ENCODE measurements at regions not wholly inside any gene's neighbourhood (a gene's known extent, or its start where the extent isn't known, plus 50 kb on each side); places are given as distances from the start of the nearest gene placed in this dataset.

DNA sequence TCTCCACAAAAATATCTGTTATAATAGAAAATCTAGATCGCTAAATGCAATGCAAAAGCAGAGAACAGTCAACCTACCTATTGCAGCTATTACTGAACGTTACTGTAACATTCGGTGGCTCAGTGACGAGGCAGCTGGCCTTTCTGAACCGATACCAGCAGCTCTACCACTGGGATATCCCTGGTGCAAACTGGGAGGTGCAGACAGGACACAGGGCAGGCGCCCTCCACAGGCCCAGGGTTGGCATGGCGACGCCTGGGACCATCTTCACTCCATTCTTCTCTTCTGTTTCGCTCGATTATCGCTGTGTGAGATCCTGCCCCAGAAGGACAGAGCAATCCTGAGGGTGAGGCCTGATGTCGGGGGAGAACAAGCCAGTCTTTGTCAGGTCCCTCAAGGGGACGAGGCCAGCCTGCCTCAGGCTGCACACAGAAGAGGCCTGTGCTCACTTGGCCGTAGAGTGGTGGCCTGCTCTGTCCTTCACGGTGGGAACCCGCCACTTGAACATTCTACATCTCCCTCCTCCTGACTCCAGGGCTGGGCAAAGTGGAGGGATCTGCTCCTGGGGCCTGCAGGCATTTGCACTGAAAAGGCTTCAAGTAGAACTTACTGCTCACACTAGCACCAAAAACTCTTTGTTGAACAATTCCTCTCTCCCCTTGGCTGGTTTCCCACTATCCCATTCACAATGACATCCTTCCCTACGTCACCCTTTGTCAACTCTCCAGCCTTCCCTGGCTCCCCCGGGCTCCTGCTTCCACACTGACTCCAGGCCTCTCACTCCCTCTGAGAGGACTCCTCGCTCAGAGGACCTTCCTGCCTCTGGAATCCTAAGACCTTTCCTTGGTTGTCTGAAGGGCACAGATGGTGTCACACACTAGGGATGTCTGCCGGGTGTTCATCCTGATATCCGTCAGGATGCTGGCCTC is 49.7 kb downstream of the CYRIA start:
- no peak for DNase-seq

DNA sequence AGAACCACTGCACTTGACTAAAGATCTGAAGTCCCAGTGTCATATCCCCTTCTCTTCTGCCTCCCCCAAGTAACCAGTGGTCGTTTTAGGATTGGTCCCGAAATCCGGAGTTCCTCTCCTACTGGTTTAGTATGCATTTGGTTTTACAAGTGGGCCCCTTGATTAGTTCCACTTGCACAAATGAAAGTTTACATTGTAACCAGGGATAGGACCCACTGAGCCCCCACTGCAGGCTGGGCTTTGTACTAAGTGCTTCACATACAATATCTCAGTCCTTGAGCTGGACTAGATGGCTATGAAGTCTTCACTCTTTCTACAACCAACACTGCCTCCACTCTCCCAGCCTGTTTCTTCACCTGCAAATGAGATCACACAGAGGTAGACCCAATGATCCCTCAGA is 50.4 kb downstream of the CYRIA start:
- DNase-seq = no peak

DNA sequence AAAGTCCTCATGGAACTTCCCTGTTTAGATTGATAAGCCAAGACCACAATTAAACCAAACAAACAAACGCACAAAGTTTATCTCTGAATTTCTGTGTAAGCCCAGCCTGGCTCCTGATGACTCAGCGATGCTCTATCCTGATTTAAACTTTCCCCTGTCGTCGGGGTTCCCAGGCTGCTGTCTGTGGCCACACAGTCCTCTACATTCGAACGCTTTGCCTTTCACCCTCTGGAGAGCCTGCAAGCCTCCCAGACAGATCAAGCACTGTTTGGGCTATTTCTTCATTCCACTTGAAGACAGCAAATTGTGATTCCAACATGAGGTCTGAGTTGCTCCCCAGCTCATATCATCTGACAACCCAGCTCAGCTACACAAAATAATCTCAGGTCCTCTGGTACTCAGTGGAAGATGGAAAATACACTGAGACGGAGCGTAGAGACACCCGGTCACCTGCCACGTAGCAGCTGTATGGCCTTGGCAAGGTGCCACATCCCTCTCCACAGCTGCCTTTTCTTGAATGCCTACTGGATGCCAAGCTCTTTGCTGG is 51.2 kb downstream of the CYRIA start:
- DNase-seq = no peak

DNA sequence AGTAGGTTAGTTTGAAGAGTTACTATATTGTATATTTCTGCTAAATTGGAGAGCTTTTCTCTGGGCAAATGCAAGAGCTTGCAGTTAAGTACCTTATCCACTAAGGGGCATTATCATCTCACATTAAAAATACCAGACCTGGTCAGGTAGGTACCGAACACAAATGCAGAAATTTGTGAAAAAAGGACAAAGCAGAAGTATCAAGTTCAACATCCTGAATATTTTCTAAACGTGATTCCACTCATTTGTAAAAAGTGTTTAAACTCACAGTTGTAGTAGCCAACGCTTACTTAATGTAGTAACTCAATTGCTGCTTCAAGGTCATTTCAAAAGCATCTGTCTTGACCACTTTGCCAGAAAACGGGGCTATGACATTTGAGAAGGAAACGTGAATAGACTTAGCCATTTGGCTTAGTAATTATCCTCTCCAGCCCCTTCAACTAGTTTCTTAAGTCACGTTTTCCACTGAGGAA is 52.1 kb downstream of the CYRIA start:
- no peak for DNase-seq

DNA sequence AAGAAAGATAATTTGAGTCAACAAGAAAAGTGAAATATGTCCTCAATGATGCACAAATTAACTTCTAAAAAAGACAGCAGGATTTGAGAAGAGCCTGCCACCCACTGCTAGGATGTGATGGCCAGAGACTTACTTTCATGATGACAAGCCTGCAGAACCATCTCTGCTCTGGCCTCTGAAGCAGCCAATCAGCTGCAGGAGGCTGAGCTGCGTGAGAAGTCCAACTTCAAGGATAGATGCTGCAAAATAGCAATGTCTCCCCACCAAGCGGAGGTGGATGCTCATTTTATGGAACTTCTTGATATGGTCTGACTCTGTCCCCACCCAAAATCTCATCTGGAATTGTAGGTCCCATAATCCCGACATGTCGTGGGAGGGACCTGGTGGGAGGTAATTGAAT is 53.1 kb downstream of the CYRIA start:
- no peak for DNase-seq

DNA sequence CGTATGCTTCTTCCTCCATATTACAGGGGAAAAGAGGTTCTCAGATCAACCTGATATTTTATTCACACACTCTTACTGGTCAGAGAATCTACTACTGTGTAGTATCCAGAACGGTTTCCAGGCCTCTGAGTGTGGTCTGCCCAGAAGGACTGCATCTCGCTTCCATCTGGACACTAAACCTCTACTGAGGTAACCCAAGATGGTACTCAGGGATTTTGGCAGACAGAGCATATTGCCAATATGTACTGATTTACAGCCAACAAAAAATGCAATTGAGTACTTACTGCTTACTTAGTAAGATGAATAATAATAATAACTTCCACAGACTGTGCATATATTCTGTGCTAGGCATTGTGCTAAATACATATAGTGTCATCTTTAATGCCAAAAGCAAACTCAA is 55.8 kb downstream of the CYRIA start:
- no peak for DNase-seq

DNA sequence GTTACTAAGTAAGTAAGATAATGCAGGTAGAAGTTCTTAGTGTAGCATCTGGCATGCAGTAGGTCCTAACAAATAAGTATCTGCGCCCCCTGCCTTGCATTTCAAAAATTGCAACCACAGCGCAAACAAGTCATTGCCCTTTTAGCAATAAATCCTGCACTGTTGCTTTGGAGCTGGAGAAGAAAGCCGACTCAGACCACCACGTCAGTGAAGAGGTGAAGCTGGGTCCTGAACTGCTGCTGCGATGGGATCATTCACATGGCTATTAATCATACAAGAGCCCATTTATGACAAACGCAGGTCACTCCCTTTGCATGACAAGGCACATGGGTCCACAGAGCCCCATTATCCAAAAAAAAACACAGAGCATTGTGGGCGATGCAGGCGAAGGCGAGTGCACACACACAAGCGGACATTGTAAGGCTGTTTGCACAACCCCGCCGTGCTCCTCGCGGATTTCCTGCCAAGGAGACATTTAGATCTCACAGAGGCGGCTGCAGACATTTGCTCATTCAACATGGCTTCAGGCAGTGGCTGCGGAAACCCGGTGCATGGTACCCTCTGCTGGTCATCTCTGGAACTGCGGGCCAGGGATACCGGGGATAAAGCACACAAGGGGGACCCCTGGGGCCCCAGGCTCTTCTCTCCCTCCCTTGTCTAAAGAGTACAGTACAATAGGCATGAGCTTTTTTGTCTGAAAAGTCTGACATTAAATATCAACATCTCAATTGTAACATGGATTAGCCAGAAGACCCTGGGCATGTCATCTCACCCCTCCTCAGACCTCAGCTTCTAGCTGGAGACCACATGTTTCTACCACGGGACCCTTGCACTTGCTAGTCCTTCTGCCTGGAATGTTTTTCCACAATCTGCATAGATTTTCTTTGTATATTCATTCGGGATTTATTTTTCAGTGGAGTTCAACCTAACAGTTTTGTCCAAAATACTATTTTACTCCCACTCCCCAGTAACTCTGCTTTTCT is 56.7 kb downstream of the CYRIA start:
- DNase-seq = peak; percentile 37

DNA sequence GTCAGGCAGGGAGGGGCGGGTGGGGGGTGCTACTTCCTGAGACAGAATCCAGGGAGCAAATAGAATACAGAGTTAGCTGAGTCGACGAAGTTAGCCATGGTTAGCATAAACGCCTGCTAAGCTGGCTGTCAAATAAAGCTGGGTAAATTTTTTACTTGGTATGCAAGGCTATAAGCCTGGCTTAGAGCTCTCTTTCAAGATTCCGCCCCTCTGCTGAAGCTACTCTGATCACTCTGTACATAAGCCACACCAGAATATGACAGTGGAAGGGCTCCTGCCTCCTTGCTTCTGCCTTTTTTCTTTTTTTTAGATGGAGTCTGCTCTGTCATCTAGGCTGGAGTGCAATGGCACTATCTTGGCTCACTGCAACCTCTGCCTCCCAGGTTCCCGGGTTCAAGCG is 58.3 kb downstream of the CYRIA start:
- DNase-seq = no peak

DNA sequence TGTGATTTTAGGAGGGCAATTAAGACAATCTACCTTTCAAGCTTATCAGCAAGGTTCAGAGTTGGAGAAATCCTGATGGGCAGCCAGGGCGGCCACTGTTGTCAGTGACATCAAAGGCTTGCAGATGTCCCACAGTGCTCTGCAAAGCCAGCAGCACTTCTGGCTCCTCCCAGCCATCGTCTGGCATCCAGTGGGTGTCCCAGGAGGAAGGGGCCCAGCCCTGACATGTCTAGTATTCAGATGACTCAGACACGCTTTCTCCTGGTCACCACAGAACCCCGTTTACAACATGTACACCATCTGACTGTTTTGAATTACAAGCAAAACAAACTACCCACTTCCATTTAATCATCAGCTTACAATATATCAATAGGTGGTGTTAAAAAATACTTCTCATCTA is 61.4 kb downstream of the CYRIA start:
- DNase-seq = no peak

DNA sequence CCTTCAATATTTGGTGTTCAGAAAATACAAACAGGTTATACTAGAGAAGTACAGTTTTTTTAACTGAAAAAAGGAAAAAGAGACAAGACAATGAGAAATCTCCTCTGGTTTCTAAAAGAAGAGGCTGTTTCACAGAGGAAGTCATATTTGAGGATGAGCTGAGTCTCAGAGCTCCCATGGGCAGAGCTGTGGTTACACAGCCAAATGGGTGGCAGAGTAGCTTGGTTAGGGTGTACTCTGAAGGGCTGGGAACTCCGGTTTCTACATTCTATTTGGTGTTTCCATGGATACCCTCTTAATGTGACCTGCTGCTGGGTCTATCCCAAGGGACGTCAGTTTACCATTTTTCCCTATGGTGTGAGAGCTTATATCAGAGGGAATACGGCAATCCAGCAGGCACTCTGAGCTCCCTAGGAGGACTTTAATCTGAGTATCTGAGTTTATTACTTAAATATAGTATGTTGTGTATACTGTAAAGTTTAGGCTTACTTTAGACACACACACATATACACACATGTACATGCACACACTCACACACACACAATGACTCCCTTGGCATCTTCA is 74.2 kb downstream of the CYRIA start:
- DNase-seq = no peak

DNA sequence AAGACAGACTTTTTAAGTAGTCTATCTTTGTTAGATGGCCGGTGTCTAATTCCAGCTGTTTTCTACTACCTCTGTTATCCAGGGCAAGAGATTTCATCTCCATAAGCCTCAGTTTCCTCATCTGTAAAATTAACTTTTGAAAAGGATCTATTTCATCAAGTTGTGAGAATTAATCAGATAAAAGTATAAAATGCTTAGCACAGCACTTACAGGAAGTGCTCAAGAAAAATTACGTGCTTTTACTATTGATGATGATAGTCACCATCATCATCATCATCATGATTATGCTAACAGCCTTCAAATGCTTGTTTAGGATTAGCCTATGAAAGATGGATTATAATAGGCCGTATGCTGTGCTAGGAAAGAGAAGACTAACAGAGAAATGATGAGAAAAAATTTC is 76.2 kb downstream of the CYRIA start:
- no peak for DNase-seq

DNA sequence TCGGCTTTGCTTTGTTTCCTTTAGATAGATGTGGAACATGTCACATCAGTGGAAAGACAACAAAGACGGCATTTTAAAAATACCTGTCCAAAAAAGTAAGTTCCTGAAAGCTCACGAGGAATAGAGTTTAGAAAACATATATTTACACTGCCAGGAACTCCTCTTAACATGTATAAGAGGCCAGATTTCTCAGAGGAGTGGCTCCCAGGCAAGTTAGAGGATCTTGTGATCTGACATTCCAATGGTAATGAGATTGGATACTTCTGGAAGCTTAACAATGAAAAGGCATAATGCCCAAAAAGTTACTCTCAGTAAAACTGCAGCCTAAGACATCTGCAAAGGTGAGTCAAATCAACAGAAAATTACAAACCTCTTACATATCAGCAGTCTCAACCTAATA is 77.1 kb downstream of the CYRIA start:
- DNase-seq = no peak

DNA sequence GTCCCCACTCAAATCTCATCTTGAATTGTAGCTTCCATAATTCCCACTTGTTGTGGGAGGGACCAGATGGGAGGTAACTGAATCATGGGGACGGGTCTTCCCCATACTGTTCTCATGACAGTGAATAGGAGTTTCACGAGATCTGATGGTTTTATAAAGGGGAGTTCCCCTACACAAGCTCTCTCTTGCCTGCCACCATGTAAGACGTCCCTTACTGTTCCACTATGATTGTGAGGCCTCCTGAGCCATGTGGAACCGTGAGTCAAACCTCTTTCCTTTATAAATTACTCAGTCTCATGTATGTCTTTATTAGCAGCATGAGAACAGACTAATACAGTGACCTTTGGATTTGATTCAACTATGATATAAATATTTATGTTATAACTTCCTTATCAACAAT is 78.0 kb downstream of the CYRIA start:
- DNase-seq = no peak

DNA sequence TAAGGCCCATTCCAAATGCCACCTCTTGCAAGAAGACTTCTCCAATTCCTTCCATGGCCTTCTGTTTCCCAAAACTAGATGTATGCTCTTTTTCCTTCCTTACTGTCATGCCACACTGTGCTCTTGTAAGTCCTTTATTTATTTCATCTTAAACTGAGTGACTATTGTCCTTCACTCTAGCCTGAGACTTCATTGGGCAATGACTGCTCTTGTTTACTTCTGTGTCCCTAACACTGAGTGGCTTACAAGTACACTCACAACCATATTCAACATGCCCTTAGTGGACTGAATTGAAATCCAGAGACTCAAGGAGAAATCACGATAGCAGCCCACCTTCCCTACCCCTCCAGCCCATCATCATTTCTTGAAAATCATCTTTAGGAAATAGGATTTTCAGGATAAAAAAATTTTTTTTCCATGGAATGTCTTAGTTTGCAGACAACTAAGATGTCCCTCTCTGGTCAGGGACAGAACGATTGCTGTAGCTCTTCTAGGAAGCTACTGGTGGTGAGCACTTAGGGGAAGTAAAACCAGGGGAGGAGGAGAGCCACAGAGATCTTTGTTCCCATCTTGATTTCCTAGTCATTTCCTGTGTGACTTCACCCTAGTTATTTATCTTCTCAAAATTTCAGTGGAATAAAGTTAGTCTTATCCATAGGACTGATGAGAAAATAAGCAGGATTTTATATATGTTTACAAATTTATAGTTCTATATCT is 80.7 kb downstream of the CYRIA start:
- no peak for DNase-seq

DNA sequence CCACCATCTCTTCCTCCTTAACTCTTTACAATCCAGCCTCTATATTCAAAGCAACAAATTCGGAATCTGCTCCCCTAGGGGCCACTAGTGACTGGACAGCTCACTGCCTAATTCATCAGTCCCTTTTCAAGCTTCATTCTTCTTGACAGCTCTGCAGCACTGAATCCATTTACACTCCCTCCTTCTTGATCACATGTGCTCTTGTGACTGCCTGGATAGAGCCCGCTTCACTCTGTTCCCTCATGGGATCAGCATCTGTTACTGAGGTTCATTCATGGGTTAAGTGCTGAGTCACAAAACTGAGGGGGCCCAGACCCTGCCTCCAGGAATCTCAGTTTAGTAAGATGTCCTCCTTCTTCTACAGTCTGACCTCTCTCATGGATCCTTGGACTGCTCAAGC is 81.5 kb downstream of the CYRIA start:
- no peak for DNase-seq

DNA sequence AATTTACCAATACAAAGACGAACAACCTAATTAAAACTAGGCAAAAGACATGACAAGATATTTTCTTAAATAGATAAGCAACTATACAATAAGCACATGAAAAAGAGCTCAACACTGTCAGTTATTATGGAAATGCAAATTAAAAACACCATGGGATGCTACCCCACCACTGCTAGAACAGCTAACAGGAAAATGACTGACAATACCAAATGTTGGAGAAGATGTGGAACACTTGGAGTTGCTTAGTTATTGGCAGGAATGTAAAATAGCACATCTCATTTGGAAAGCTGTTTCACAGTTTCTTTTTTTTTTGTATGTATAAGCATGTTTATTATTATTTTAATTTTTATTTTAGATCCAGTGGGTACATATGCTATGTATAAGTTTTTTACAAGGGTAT is 84.4 kb downstream of the CYRIA start:
- DNase-seq = no peak

DNA sequence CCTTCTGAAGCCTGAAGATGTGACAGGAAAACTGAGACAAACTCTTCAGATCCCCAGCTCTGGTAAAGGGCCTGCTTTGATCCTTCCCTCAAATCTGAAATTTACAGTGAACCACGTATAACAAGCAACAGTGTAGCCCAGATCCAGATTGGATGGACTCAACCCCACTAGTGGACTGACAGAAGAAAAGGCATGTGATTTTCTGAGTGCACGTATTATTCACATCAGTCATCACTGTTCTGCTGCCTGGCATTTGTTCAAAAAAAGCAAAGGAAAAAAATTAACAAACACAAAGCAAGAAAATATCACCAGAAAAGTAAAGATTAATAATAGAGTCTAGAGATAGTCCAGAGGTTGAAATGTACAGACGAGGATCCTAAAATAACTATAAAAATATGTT is 87.6 kb downstream of the CYRIA start:
- DNase-seq = no peak

DNA sequence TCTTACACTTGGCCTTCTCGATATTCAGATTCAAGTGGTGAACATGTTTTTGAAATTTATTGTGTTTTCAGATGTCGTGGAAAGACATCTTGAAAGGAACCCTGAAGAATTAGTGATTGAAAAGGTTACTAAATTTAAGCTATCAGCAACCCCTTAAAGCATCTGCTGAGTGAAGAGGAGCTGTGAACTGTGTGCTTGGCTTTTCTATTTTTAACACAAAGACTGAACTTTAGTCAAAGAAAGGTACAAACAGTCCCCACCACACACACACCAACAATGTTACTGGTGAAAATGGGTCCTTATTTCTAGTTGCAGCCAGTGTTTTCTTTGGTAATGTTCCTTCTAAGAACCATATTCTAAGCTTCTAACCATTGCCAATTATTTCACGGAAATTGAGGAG is 95.1 kb downstream of the CYRIA start:
- no peak for DNase-seq

DNA sequence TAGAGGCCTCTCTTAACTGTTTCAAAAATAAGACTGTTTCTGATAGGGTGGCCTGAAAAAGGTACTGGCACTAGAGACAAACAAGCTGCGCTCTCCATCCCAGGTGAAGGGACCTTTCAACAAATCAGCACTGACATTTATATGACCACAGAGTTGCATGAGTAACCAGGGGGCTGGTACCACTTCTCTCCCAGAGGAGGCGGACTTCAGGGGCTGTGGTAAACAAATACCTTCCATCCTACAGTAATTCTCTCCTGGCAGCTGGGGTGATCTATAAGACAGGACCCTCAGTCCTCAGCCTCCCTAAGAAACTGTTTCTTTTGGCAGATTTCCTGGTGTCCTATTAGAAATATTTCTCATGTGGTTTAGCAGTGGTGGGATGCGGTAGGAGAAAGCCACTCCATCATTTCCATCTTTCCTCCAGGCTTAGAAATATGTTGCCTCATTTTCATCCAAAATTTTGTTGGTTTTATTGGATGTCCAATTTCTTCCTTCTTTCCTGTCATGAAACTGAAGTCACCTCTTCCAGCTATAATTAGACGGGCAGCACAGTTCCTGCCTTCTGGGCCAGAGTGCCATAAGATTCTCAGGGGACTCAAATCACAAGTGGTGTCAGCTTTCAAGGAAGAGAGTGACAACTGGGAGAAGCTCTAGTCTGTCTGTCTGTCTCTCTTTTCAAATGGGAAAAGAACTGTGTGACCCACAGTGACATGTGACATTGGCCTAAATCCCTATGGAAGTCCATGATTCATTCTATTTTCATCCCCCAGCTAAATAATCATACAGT is 96.4 kb downstream of the CYRIA start:
- no peak for DNase-seq

DNA sequence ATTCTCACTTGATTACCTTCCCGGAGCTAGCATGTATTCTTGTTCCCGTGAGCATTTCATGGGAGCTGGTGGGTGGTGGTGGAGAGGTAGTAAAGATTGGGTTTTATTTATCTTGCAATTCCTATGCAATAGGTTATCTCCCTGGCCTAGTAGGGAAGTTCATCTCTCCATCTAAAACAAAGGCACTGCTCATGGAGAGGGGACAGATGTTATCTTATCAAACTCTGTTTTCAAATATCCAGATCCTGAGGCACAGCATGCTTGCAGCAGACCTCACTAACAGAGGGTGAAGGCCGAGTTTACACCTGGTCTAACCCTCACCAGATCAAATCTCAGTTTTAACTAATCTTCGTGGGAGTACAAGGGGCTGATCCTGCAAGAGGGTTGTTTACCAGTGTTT is 98.9 kb downstream of the CYRIA start:
- DNase-seq = no peak

DNA sequence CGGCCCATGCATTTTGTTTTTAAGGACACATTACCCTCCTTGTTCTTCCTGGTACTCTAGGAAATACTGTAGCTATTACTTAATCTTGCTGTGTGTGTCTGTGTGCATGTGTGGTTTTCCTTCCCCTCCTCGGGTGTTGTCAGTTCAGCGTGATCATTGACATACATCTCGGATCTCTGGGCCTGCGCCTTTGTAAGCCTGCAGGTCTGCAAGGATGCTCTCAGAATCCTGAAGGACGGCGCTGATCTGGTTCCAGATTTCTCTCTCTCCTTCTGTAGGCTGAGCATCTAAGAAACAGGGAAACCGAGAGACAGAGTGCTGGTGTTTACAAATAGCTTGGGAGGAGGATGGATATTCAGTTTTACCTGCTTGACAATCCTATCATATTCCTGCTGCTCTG is 100.2 kb downstream of the CYRIA start:
- DNase-seq = no peak

DNA sequence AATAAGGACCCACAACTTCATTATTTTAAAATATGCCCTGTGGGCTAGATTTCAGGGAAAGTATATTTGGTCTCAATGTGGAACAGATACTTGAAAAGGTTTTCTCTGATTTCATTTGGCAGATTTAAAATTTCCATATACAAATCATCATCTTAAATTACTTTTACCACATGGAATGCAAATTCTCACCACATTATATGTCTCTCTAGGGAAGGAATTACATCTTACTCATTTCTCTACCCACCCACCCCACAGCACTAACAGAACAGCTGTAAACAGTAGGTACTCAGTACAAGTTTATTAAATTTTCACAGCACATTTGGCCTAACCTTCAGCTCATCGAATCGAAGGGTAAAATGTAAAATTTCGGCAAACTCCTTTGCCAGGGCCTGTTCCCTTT is 104.0 kb downstream of the CYRIA start:
- DNase-seq = no peak
